Peyer's patch (tissue), 4 donors: ENCODE measurements at regions not wholly inside any gene's neighbourhood (a gene's known extent, or its start where the extent isn't known, plus 50 kb on each side); places are given as distances from the start of the nearest gene placed in this dataset.

Experiments used
- POLR2A ChIP-seq, 2 donors: fragments of 450-650 bp; IDR thresholded peaks; one replicate each; pipeline ENCODE4 v1.5.1; 2017; ENCODE audit warnings: antibody characterized with exemption in 2 of 2, mild to moderate bottlenecking in 2 of 2, moderate library complexity in 2 of 2
- TF ChIP-seq, protein P1 (sequence below), 6 experiments: fragments of 450-650 bp in 4 of 6; fragments of 200-600 bp in 2 of 6; sonication (generic) in 1 of 6; IDR thresholded peaks; one replicate each; pipeline ENCODE4 v1.5.1; 2017 to 2019; ENCODE audit warnings: antibody characterized with exemption in 6 of 6, mild to moderate bottlenecking in 3 of 6, moderate library complexity in 1 of 6

- TF ChIP-seq, protein P1, sequence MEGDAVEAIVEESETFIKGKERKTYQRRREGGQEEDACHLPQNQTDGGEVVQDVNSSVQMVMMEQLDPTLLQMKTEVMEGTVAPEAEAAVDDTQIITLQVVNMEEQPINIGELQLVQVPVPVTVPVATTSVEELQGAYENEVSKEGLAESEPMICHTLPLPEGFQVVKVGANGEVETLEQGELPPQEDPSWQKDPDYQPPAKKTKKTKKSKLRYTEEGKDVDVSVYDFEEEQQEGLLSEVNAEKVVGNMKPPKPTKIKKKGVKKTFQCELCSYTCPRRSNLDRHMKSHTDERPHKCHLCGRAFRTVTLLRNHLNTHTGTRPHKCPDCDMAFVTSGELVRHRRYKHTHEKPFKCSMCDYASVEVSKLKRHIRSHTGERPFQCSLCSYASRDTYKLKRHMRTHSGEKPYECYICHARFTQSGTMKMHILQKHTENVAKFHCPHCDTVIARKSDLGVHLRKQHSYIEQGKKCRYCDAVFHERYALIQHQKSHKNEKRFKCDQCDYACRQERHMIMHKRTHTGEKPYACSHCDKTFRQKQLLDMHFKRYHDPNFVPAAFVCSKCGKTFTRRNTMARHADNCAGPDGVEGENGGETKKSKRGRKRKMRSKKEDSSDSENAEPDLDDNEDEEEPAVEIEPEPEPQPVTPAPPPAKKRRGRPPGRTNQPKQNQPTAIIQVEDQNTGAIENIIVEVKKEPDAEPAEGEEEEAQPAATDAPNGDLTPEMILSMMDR (IDR thresholded peaks at IDR 0.05) = no peak
- no peak for TF ChIP-seq POLR2A (IDR thresholded peaks at IDR 0.05)
These were observed 955.7 kb downstream of the SORCS3 start for GRCh38 chr10:105596749-105597148.
